Heart left ventricle (tissue), 13 donors: ENCODE measurements at regions not wholly inside any gene's neighbourhood (a gene's known extent, or its start where the extent isn't known, plus 50 kb on each side); places are given as distances from the start of the nearest gene placed in this dataset.

Experiments
- POLR2A ChIP-seq, 2 donors: fragments of 450-650 bp; IDR thresholded peaks; one replicate each; pipeline ENCODE4 v1.6.1; 2017; ENCODE audit warnings: antibody characterized with exemption in 2 of 2, mild to moderate bottlenecking in 2 of 2, moderate library complexity in 2 of 2
- TF ChIP-seq, protein P1 (sequence below), 12 donors: fragments of 200-600 bp; sonication (generic) in 4 of 12; IDR thresholded peaks; one replicate each; pipeline versions ENCODE4 v1.5.0 to v1.8.0; 2018 to 2022; ENCODE audit warnings: antibody characterized with exemption in 12 of 12, mild to moderate bottlenecking in 5 of 12
- donor health status: ischemic (EF 13 %, LVEDD 7.1; RV severe dilation, severe dysfunction).
- donor health status: DM: no; HTN: yes; CAD: no.
- donor health status: DM: no; HTN: no; CAD: no.
- donor health status: ischemic (EF 25% LVEDD 6.9; RV normal size, moderate dysfunction).
- donor health status: ischemic (EF 25% LVEDD 5.7; RV mildly dilated, moderate dysfunction).
- donor health status: ischemic (EF 35%, LVEDD 5.7; RV mildly dilated, moderate dysfunction).
- donor health status: nonischemic (EF 11% LVEDD 7.7; RV severe dilation, severe dysfunction).
- donor health status: DM: yes; HTN: yes; CAD: no.
- donor health status: PGD.
- donor health status: ischemic (EF 29% LVEDD 5.4; RV normal size, mild dysfunction).
- donor health status: nonischemic (EF 23%, LVEDD 6.1; RV moderate dilation, normal function).

DNA sequence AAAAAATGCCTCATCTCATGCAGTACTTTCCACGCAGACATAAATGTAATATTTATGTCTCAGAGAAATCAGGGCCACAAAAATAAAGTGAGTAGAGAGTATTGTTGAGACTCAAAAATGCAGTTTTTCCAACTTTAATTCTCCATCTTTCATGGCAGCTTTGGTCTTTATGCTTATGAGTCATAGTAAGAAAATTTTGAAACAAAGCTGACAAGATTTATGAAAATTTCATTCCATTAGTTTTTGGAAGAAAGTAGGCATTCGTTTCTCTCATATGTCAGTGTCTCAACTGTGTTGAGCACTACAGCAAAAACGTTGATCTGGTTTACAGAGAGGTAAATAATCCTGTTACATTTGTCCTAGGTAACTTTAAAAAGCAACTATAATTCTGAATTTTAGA, 656.8 kb downstream of the IQCM start:
- TF ChIP-seq, protein P1, sequence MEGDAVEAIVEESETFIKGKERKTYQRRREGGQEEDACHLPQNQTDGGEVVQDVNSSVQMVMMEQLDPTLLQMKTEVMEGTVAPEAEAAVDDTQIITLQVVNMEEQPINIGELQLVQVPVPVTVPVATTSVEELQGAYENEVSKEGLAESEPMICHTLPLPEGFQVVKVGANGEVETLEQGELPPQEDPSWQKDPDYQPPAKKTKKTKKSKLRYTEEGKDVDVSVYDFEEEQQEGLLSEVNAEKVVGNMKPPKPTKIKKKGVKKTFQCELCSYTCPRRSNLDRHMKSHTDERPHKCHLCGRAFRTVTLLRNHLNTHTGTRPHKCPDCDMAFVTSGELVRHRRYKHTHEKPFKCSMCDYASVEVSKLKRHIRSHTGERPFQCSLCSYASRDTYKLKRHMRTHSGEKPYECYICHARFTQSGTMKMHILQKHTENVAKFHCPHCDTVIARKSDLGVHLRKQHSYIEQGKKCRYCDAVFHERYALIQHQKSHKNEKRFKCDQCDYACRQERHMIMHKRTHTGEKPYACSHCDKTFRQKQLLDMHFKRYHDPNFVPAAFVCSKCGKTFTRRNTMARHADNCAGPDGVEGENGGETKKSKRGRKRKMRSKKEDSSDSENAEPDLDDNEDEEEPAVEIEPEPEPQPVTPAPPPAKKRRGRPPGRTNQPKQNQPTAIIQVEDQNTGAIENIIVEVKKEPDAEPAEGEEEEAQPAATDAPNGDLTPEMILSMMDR (IDR thresholded peaks at IDR 0.05), result no peak
- TF ChIP-seq POLR2A (IDR thresholded peaks at IDR 0.05), result no peak
